Trophoblast cell (in vitro differentiated cells and primary cell): ENCODE measurements at regions not wholly inside any gene's neighbourhood (a gene's known extent, or its start where the extent isn't known, plus 50 kb on each side); places are given as distances from the start of the nearest gene placed in this dataset.
A peak's percentile ranks its signal among the peaks of the same experiment; 100 is the strongest.

Experiments
- DNase-seq, 2 donors: peaks; one replicate each; pipeline ENCODE4 v3.0.0-alpha.2; 2016
- H2AFZ ChIP-seq: 2 replicates; pipeline ENCODE4 v1.6.1; 2013; ENCODE audit warnings: low read length, moderate library complexity, mild to moderate bottlenecking; ENCODE audit not compliant: insufficient read depth, poor library complexity
- H2AK5ac ChIP-seq: 2 replicates; pipeline ENCODE4 v1.6.1; 2013; ENCODE audit warnings: mild to moderate bottlenecking, low read length
- H2BK120ac ChIP-seq: 2 replicates; pipeline ENCODE4 v1.6.1; 2013; ENCODE audit warnings: low read length, mild to moderate bottlenecking, moderate library complexity; ENCODE audit not compliant: insufficient read depth, poor library complexity
- H2BK12ac ChIP-seq: 2 replicates; pipeline ENCODE4 v1.6.1; 2013; ENCODE audit warnings: mild to moderate bottlenecking, low read length, moderate library complexity
- H2BK5ac ChIP-seq: 2 replicates; pipeline ENCODE4 v1.6.1; 2013; ENCODE audit warnings: low read length, low read depth, moderate library complexity, mild to moderate bottlenecking; ENCODE audit not compliant: poor library complexity
- H3K14ac ChIP-seq: 2 replicates; pipeline ENCODE4 v1.6.1; 2013; ENCODE audit warnings: mild to moderate bottlenecking, low read length
- H3K18ac ChIP-seq: 2 replicates; pipeline ENCODE4 v1.6.1; 2013; ENCODE audit warnings: mild to moderate bottlenecking, low read length
- H3K23ac ChIP-seq: 2 replicates; pipeline ENCODE4 v1.6.1; 2013; ENCODE audit warnings: low read length
- H3K27ac ChIP-seq: 2 replicates; pipeline ENCODE4 v1.5.1; 2013; ENCODE audit warnings: low read depth, mild to moderate bottlenecking, inconsistent platforms, low read length, moderate library complexity
- H3K27me3 ChIP-seq: 2 replicates; pipeline ENCODE4 v1.6.1; 2013; ENCODE audit warnings: inconsistent platforms, mild to moderate bottlenecking, low read length, moderate library complexity; ENCODE audit not compliant: insufficient read depth
- H3K36me3 ChIP-seq, 2 experiments: 1 replicate in 1 of 2; 2 replicates in 1 of 2; pipeline ENCODE4 v1.6.1; 2013; ENCODE audit warnings: low read length in 2 of 2, mild to moderate bottlenecking in 2 of 2, moderate library complexity in 1 of 2; ENCODE audit not compliant: insufficient read depth in 2 of 2, control insufficient read depth in 1 of 2
- H3K4ac ChIP-seq: 2 replicates; pipeline ENCODE4 v1.6.1; 2013; ENCODE audit warnings: low read depth, mild to moderate bottlenecking, low read length, moderate library complexity
- H3K4me1 ChIP-seq, 2 experiments: 1 replicate in 1 of 2; 2 replicates in 1 of 2; pipeline ENCODE4 v1.6.1; 2013; ENCODE audit warnings: low read length in 2 of 2, mild to moderate bottlenecking in 2 of 2, moderate library complexity in 1 of 2; ENCODE audit not compliant: insufficient read depth in 2 of 2, control insufficient read depth in 1 of 2
- H3K4me2 ChIP-seq: 2 replicates; pipeline ENCODE4 v1.6.1; 2013; ENCODE audit warnings: inconsistent platforms, mild to moderate bottlenecking, low read length, moderate library complexity
- H3K4me3 ChIP-seq: 2 replicates; pipeline ENCODE4 v1.5.1; 2013; ENCODE audit warnings: mild to moderate bottlenecking, low read depth, low read length, inconsistent platforms
- H3K79me1 ChIP-seq: one replicate; pipeline ENCODE4 v1.6.1; 2013; ENCODE audit warnings: low read length
- H3K79me2 ChIP-seq: 2 replicates; pipeline ENCODE4 v1.6.1; 2013; ENCODE audit warnings: low read length, mild to moderate bottlenecking; ENCODE audit not compliant: control insufficient read depth, insufficient read depth, poor library complexity
- H3K9ac ChIP-seq: 2 replicates; pipeline ENCODE4 v1.6.1; 2013; ENCODE audit warnings: mild to moderate bottlenecking, low read length
- H3K9me3 ChIP-seq: 2 replicates; pipeline ENCODE4 v1.6.1; 2013; ENCODE audit warnings: low read depth, mild to moderate bottlenecking, control low read depth, inconsistent platforms, low read length; ENCODE audit not compliant: insufficient read depth
- H4K12ac ChIP-seq: 2 replicates; pipeline ENCODE4 v1.6.1; 2013; ENCODE audit warnings: low read depth, mild to moderate bottlenecking, low read length, moderate library complexity
- H4K8ac ChIP-seq: 2 replicates; pipeline ENCODE4 v1.6.1; 2013; ENCODE audit warnings: low read depth, mild to moderate bottlenecking, low read length, moderate library complexity
- H4K91ac ChIP-seq: one replicate; pipeline ENCODE4 v1.6.1; 2013; ENCODE audit warnings: low read depth, mild to moderate bottlenecking, low read length, moderate library complexity
- WGBS: extraction: QIAGEN DNeasy Blood & Tissue Kit; methylation state at CpG from one replicate; pipeline ENCODE4 v1.1.7; 2013; ENCODE audit warnings: missing lambda C conversion rate; ENCODE audit not compliant: insufficient read length, insufficient coverage; ENCODE audit errors: extremely low coverage; 5-methylcytosine and 5-hydroxymethylcytosine counted together

DNA sequence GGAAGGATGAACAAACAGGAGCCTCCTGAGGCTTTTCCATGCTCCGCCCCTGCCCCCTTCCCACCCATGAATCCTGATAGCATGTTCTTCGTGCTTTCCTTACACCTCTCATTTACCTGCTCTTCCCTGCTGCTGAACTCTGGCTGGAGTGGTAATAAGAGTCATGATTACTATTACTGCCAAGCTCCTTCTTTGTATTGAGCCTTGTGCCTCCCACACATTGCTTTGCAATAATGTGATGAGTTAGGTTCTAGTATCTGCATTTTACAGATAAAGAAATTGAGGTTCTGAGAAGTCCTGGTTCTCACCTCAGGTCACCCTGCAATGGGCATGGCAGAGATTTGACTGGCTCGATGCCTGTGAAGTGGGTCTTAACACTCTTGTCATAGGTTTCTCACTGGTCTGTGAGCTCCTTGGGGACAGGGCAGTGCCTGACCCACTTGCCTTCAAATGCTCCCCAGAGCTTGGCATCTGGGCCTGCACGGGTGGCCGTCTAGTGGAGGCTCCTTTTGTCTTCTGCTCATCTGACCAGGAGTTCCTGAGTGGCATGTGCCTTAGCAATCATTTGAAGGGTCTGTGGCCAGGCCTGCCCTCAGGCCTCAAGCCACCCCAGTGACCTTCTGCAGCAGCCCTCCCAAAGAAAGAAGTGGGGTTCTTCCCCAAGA, 309.2 kb upstream of the ZMIZ1 start:
- no peak overlapping the region for H4K8ac ChIP-seq
- no peak overlapping the region for H3K4me3 ChIP-seq
- H3K36me3 ChIP-seq = no peaks in the 10 kb centered on the region
- H3K27ac ChIP-seq = no peak overlapping the region
- no peak overlapping the region for H3K4ac ChIP-seq
- no peak overlapping the region for H3K23ac ChIP-seq
- peak overlapping the region; percentile 77 for H2BK12ac ChIP-seq
- peaks cover 8% of the 10 kb centered on the region for H3K79me2 ChIP-seq
- H2BK5ac ChIP-seq = no peak overlapping the region
- no peak for DNase-seq
- H3K79me1 ChIP-seq = peaks cover 43% of the 10 kb centered on the region
- H3K4me1 ChIP-seq = peaks cover 42 to 51% of the 10 kb centered on the region in 2 experiments
- H3K27me3 ChIP-seq = no peaks in the 10 kb centered on the region
- H2AFZ ChIP-seq = no peak overlapping the region
- no CpG with 5 or more reads among the region's 5 CpGs for WGBS
- H3K14ac ChIP-seq = no peak overlapping the region
- H3K4me2 ChIP-seq = no peak overlapping the region
- peaks cover 2% of the 10 kb centered on the region for H3K9me3 ChIP-seq
- H3K9ac ChIP-seq = no peak overlapping the region
- no peak overlapping the region for H4K12ac ChIP-seq
- no peak overlapping the region for H2BK120ac ChIP-seq
- peak overlapping the region; percentile 33 for H4K91ac ChIP-seq
- H3K18ac ChIP-seq = no peak overlapping the region
- no peak overlapping the region for H2AK5ac ChIP-seq

DNA sequence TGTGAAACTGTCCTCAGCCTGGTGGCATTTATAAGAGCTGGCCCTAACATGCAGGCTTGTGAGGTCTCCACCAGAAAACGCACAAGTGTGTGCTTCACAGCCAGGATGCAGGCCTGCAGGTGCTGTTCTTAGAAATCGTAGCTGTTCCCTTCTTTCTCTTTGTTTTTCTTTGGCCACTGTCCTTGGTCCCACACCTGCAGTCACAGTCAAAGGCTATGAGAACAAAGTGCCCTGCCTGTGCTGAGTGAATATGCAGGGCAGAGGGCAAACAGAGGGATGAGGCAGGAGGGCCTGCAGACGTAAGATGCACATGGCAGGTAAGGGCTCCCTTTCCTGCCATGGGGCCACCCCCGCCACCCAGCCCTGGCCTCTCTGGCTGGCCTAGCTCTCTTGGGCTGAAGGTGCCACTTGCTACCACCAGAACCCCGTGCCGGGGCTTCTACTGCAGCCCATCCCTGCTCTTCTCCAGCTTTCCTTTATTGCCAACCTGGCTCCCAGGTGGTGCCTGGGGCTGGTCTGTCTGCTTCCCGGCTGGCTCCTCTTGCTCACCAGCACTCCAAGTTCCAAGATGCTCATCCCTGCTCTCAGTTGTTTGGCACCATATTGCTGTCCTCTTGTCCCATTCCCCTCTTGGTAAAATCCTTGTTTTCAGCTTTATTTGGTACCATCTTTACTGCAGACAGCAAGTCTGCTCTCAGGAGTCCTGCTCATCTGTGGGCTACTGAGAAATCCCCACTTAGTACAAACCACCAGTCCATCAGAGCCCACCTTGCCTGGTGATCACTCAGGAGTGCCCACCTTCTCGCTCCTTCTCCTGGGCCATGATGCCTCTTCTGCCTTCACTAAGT, 308.1 kb upstream of the ZMIZ1 start:
- Histone ChIP-seq H3K79me2 (peaks cover 8% of the 10 kb centered on the region), H3K27me3 (no peaks in the 10 kb centered on the region), H2BK12ac (peak overlapping the region; percentile 84), H3K4me3 (no peak overlapping the region), H3K36me3 (no peaks in the 10 kb centered on the region), H3K4me1 (peaks cover 34 to 48% of the 10 kb centered on the region in 2 experiments), H3K18ac (peak overlapping the region; percentile 25), H3K4me2 (no peak overlapping the region), H2BK5ac (peak overlapping the region; percentile 36), H3K14ac (peak overlapping the region; percentile 31), H2AK5ac (peak overlapping the region; percentile 25), H3K9me3 (peaks cover 2% of the 10 kb centered on the region), H3K9ac (no peak overlapping the region), H2BK120ac (peak overlapping the region; percentile 52), H3K4ac (no peak overlapping the region), H3K79me1 (peaks cover 42% of the 10 kb centered on the region), H4K8ac (no peak overlapping the region), H2AFZ (no peak overlapping the region), H3K27ac (no peak overlapping the region), H4K91ac (peak overlapping the region; percentile 31), H3K23ac (no peak overlapping the region), H4K12ac (no peak overlapping the region)
- no peak for DNase-seq
- WGBS = no CpG with 5 or more reads among the region's 8 CpGs

DNA sequence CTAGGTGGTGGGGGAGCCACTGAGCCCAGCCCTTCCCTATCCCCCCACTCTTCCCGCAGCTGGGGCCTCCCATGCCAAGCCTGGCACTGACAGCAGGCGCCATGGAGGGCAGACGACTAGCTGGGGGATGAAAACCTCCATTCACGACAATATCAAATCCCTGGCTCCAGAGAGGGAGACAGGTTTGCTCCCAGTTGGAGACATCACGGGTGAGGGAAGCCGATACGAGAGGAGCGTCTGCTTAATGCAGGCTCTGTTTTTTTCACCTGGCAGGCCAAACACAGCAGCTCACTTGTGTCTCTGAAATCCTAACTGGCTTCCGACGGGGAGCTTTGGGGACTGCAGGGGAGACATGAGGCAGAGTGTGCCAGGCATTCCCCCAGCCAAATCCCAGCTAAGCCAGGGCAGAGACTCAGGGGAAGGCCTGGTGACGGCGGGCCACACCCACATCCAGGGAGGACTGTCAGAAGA, 307.4 kb upstream of the ZMIZ1 start:
- H2AK5ac ChIP-seq = peak overlapping the region; percentile 34
- H3K36me3 ChIP-seq = no peaks in the 10 kb centered on the region
- H3K4me2 ChIP-seq = no peak overlapping the region
- peaks cover 36 to 51% of the 10 kb centered on the region in 2 experiments for H3K4me1 ChIP-seq
- DNase-seq = no peak
- H3K14ac ChIP-seq = peak overlapping the region; percentile 31
- H3K79me1 ChIP-seq = peaks cover 40% of the 10 kb centered on the region
- H2BK120ac ChIP-seq = peak overlapping the region; percentile 29
- peaks cover 7% of the 10 kb centered on the region for H3K79me2 ChIP-seq
- H3K27ac ChIP-seq = no peak overlapping the region
- H3K4ac ChIP-seq = peak overlapping the region; percentile 4
- no peak overlapping the region for H4K8ac ChIP-seq
- H2BK12ac ChIP-seq = peak overlapping the region; percentile 84
- no CpG with 5 or more reads among the region's 12 CpGs for WGBS
- H4K91ac ChIP-seq = peak overlapping the region; percentile 31
- H3K18ac ChIP-seq = peak overlapping the region; percentile 25
- no peak overlapping the region for H3K23ac ChIP-seq
- no peak overlapping the region for H4K12ac ChIP-seq
- H3K9me3 ChIP-seq = peaks cover 2% of the 10 kb centered on the region
- H3K27me3 ChIP-seq = no peaks in the 10 kb centered on the region
- no peak overlapping the region for H3K9ac ChIP-seq
- peak overlapping the region; percentile 36 for H2BK5ac ChIP-seq
- no peak overlapping the region for H3K4me3 ChIP-seq
- no peak overlapping the region for H2AFZ ChIP-seq

DNA sequence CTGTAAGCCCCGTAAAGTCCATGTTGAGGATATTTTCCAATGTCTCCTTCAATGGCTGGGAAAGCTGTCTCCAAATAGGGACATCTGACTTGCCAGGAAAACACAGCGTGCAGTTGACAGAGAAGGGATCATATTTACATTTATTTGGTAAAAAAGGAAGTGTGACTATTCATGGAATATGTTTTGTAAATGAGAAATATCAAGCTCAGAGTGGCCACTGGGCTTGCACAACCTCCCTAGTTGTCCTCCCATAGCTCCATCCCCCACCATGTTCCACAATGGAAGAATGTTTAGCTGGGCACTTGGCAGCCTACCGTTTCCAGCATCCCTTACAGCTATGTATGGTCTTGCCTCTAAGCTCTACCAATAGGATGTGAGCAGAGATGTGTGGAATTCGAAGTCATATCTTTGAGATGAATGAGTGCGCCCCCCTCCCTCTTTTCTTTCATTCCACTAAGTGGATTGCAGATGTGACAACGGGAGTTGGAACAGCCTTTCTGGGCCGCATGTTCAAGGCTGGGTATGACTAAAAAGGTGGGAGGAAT, 306.6 kb upstream of the ZMIZ1 start:
- Histone ChIP-seq H4K91ac (no peak overlapping the region), H3K4me1 (peaks cover 32 to 47% of the 10 kb centered on the region in 2 experiments), H3K36me3 (no peaks in the 10 kb centered on the region), H4K12ac (no peak overlapping the region), H3K9ac (no peak overlapping the region), H2BK120ac (no peak overlapping the region), H3K4ac (no peak overlapping the region), H4K8ac (no peak overlapping the region), H3K79me2 (peaks cover 7% of the 10 kb centered on the region), H3K79me1 (peaks cover 38% of the 10 kb centered on the region), H3K23ac (no peak overlapping the region), H2BK5ac (no peak overlapping the region), H3K27me3 (no peaks in the 10 kb centered on the region), H3K4me3 (no peak overlapping the region), H3K27ac (no peak overlapping the region), H3K9me3 (peaks cover under 1% of the 10 kb centered on the region), H2BK12ac (no peak overlapping the region), H3K4me2 (no peak overlapping the region), H3K14ac (no peak overlapping the region), H3K18ac (no peak overlapping the region), H2AFZ (no peak overlapping the region), H2AK5ac (no peak overlapping the region)
- no CpG with 5 or more reads among the region's 7 CpGs for WGBS
- no peak for DNase-seq
